CD4-positive, alpha-beta memory T cell (primary cell): ENCODE measurements at regions not wholly inside any gene's neighbourhood (a gene's known extent, or its start where the extent isn't known, plus 50 kb on each side); places are given as distances from the start of the nearest gene placed in this dataset.

ENCODE experiments used
- CTCF ChIA-PET: fragments of 350-600 bp; sonication (Branson Sonifier 250); formaldehyde crosslinking; loops from one replicate; lab custom pipeline; 2021; ENCODE audit warnings: inconsistent platforms; ENCODE audit not compliant: partially characterized antibody; lab: Charles Lee
- POLR2A ChIA-PET: fragments of 350-600 bp; sonication (Branson Sonifier 250); formaldehyde crosslinking; loops from one replicate; lab custom pipeline; 2021; ENCODE audit not compliant: partially characterized antibody; lab: Charles Lee
- DNase-seq, 5 donors: peaks; one replicate each; pipeline versions ENCODE4 v3.0.0 to v3.0.0-alpha.2; 2020 to 2022; ENCODE audit warnings: mixed read lengths in 1 of 5
- H3K27ac ChIP-seq: one replicate; pipeline ENCODE4 v1.7.0; 2013; ENCODE audit warnings: low read depth, low read length
- H3K27me3 ChIP-seq: 2 replicates; pipeline ENCODE4 v1.7.0; 2013; ENCODE audit warnings: mild to moderate bottlenecking, low read length, moderate library complexity; ENCODE audit not compliant: insufficient read depth
- H3K36me3 ChIP-seq: 2 replicates; pipeline ENCODE4 v1.7.0; 2013; ENCODE audit warnings: mild to moderate bottlenecking, low read length, moderate library complexity; ENCODE audit not compliant: insufficient read depth
- H3K4me1 ChIP-seq: 2 replicates; pipeline ENCODE4 v1.7.0; 2013; ENCODE audit warnings: mild to moderate bottlenecking, low read length, moderate library complexity; ENCODE audit not compliant: insufficient read depth
- H3K4me3 ChIP-seq, 2 donors: one replicate each; pipeline ENCODE4 v1.7.0; 2013; ENCODE audit warnings: low read length in 2 of 2, mild to moderate bottlenecking in 1 of 2
- H3K9me3 ChIP-seq, 2 donors: one replicate each; pipeline ENCODE4 v1.7.0; 2013; ENCODE audit warnings: low read length in 2 of 2, control low read depth in 1 of 2; ENCODE audit not compliant: control insufficient read depth in 1 of 2
- H3K27ac Mint-ChIP-seq, 7 donors: one replicate each; pipeline ENCODE4 v1.8.0; 2020 to 2021; ENCODE audit warnings: mixed read lengths in 7 of 7, mild to moderate bottlenecking in 6 of 7, inconsistent platforms in 3 of 7, moderate library complexity in 3 of 7
- H3K27me3 Mint-ChIP-seq, 2 donors: one replicate each; pipeline ENCODE4 v1.8.0; 2020 to 2021; ENCODE audit warnings: mixed read lengths in 2 of 2
- H3K36me3 Mint-ChIP-seq, 2 donors: one replicate each; pipeline ENCODE4 v1.8.0; 2020 to 2021; ENCODE audit warnings: mixed read lengths in 2 of 2, inconsistent platforms in 1 of 2, mild to moderate bottlenecking in 1 of 2
- H3K4me1 Mint-ChIP-seq, 4 donors: one replicate each; pipeline ENCODE4 v1.8.0; 2020 to 2021; ENCODE audit warnings: mixed read lengths in 4 of 4, mild to moderate bottlenecking in 1 of 4
- H3K4me3 Mint-ChIP-seq, 8 donors: one replicate each; pipeline ENCODE4 v1.8.0; 2020 to 2021; ENCODE audit warnings: mixed read lengths in 8 of 8, mild to moderate bottlenecking in 7 of 8, moderate library complexity in 6 of 8, inconsistent platforms in 3 of 8
- H3K9me3 Mint-ChIP-seq, 8 donors: one replicate each; pipeline ENCODE4 v1.8.0; 2020 to 2021; ENCODE audit warnings: mixed read lengths in 8 of 8, mild to moderate bottlenecking in 5 of 8, inconsistent platforms in 3 of 8, moderate library complexity in 1 of 8
- intact Hi-C: fragments of 100-400 bp; cut with micrococcal nuclease; formaldehyde crosslinking; loops from one replicate; pipeline ENCODE4 v1.15.1; 2023

DNA sequence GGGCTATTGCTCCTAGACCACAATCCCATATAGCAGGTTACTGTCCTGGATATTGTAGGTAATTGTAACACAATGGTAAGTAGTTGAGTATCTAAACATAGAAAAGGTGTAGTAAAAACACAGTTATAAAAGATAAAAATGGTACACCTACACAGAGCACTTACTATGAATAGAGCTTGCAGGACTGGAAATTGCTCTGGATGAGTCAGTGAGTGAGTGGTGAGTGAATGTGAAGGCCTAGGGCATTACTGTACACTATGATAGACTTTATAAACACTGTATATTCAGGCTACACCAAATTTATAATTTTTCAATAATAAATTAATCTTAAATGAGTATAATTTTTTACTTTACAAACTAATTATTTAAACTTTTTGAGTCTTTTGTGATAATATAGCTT, 425.7 kb downstream of the PABPC4L start:
- ChIA-PET CTCF (no interaction called here), POLR2A (no interaction called here)
- no peak overlapping the region for H3K27ac Mint-ChIP-seq
- Histone ChIP-seq H3K36me3 (no peaks in the 10 kb centered on the region), H3K4me3 (no peak overlapping the region), H3K9me3 (no peaks in the 10 kb centered on the region), H3K4me1 (no peaks in the 10 kb centered on the region), H3K27me3 (no peaks in the 10 kb centered on the region), H3K27ac (no peak overlapping the region)
- no peaks in the 10 kb centered on the region for H3K36me3 Mint-ChIP-seq
- no peaks in the 10 kb centered on the region for H3K4me1 Mint-ChIP-seq
- intact Hi-C loops, result no loop called here
- H3K4me3 Mint-ChIP-seq, result no peak overlapping the region
- no peak for DNase-seq
- H3K27me3 Mint-ChIP-seq, result no peaks in the 10 kb centered on the region
- peaks cover 0 to 14% (median 3%) of the 10 kb centered on the region in 8 donors for H3K9me3 Mint-ChIP-seq

DNA sequence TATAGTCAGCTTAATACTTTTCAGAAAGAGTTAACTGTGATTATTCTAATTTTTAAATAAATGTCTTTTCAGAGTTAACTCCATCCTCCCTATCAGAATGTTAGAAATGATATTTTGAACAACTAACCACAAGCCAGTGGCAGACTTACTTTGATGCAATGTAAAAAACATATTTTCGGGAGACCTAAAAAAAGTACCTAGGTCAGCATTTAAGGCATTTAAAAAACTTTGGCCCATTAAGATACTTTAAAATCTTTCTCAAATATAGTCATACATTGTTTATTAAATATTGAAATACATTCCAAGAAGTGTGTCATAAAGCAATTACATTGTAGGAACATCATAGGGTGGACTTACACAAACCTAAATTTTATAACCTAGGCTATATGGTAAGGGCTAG, 426.1 kb downstream of the PABPC4L start:
- H3K4me3 Mint-ChIP-seq, result no peak overlapping the region
- H3K4me1 Mint-ChIP-seq, result no peaks in the 10 kb centered on the region
- H3K9me3 ChIP-seq, result no peaks in the 10 kb centered on the region
- H3K4me1 ChIP-seq, result no peaks in the 10 kb centered on the region
- no peaks in the 10 kb centered on the region for H3K27me3 Mint-ChIP-seq
- H3K27me3 ChIP-seq, result no peaks in the 10 kb centered on the region
- ChIA-PET CTCF (no interaction called here), POLR2A (no interaction called here)
- H3K9me3 Mint-ChIP-seq, result peaks cover 0 to 18% (median 6%) of the 10 kb centered on the region in 8 donors
- no peaks in the 10 kb centered on the region for H3K36me3 ChIP-seq
- no peak overlapping the region for H3K27ac ChIP-seq
- DNase-seq, result no peak
- no peak overlapping the region for H3K4me3 ChIP-seq
- intact Hi-C loops, result no loop called here
- H3K36me3 Mint-ChIP-seq, result no peaks in the 10 kb centered on the region
- H3K27ac Mint-ChIP-seq, result no peak overlapping the region

DNA sequence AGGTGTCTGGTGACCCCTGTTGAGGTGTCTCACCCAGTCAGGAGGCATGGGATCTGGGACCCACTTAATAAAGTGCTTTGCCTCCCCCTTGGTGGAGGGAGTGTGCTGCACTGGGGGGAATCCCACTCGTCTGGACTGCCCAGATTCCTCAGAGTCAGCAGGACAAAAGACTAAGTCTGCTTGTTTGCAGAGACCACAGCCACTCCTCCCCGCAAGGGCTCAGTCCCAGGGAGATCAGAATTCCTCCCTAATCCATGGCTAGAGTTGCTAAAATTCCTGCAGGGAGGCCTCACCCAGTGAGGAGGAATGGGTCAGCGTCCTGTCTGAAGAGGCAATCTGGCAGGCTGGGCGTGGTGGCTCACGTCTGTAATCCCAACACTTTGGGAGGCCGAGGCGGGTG, 442.2 kb downstream of the PABPC4L start:
- peaks cover 0 to 18% (median 5%) of the 10 kb centered on the region in 8 donors for H3K9me3 Mint-ChIP-seq
- no peaks in the 10 kb centered on the region for H3K27me3 Mint-ChIP-seq
- H3K27me3 ChIP-seq, result no peaks in the 10 kb centered on the region
- CTCF ChIA-PET, result no interaction called here
- H3K4me1 Mint-ChIP-seq, result no peaks in the 10 kb centered on the region
- H3K4me3 Mint-ChIP-seq, result no peak overlapping the region
- no peak overlapping the region for H3K27ac Mint-ChIP-seq
- POLR2A ChIA-PET, result no interaction called here
- intact Hi-C loops, result no loop called here
- H3K27ac ChIP-seq, result no peak overlapping the region
- no peak overlapping the region for H3K4me3 ChIP-seq
- H3K36me3 ChIP-seq, result no peaks in the 10 kb centered on the region
- no peak for DNase-seq
- H3K4me1 ChIP-seq, result no peaks in the 10 kb centered on the region
- no peaks in the 10 kb centered on the region for H3K36me3 Mint-ChIP-seq
- H3K9me3 ChIP-seq, result no peaks in the 10 kb centered on the region

DNA sequence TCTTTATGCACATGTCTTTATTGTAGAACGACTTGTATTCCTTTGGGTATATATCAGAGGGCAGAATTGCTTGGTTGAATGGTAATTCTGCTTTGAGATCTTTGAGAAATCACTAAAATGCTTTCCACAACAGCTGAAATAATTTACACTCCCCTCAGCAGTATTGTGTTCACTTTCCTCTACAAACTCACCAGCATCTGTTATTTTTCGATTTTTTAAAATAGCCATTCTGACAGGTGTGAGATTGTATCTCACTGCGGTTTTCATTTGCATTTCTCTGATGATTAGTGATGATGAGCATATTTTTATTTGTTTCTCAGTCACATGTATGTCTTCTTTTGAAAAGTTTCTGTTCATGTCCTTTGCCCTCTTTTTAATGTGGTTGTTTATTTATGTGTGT, 459.8 kb downstream of the PABPC4L start:
- POLR2A ChIA-PET, result no interaction called here
- Mint-ChIP-seq H3K4me1 (no peaks in the 10 kb centered on the region), H3K4me3 (no peak overlapping the region), H3K36me3 (no peaks in the 10 kb centered on the region), H3K27ac (no peak overlapping the region), H3K9me3 (peaks cover 2 to 44% (median 13%) of the 10 kb centered on the region in 8 donors), H3K27me3 (no peaks in the 10 kb centered on the region)
- no peaks in the 10 kb centered on the region for H3K27me3 ChIP-seq
- H3K4me1 ChIP-seq, result no peaks in the 10 kb centered on the region
- CTCF ChIA-PET, result no interaction called here
- no peaks in the 10 kb centered on the region for H3K36me3 ChIP-seq
- peaks cover 0 to 4% of the 10 kb centered on the region in 2 donors for H3K9me3 ChIP-seq
- no peak overlapping the region for H3K4me3 ChIP-seq
- H3K27ac ChIP-seq, result no peak overlapping the region
- no peak for DNase-seq
- intact Hi-C loops, result no loop called here

DNA sequence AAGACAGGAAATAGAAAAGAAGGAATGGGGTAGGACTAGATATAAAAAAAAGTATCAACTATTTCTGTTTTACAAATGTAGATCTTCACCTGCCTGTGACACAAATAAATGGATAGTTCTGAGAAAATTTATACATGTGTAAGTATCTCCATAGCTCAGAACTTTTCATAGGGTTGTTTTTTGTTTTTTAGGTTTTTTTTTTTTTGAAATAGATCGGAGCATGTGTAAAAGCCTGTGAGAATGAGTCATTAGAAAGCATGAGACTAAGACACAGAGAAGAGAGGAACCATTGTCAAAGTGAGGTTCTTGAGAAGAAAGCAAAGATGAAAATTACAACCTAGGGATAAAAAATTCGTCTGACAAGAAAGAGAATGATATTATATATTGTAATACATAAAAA, 481.6 kb downstream of the PABPC4L start:
- H3K9me3 Mint-ChIP-seq, result peaks cover 0 to 15% (median 3%) of the 10 kb centered on the region in 8 donors
- Histone ChIP-seq H3K27me3 (no peaks in the 10 kb centered on the region), H3K4me3 (no peak overlapping the region), H3K36me3 (no peaks in the 10 kb centered on the region), H3K4me1 (no peaks in the 10 kb centered on the region), H3K27ac (no peak overlapping the region), H3K9me3 (no peaks in the 10 kb centered on the region)
- no peak overlapping the region for H3K27ac Mint-ChIP-seq
- intact Hi-C loops, result no loop called here
- H3K4me1 Mint-ChIP-seq, result no peaks in the 10 kb centered on the region
- H3K36me3 Mint-ChIP-seq, result no peaks in the 10 kb centered on the region
- ChIA-PET CTCF (no interaction called here), POLR2A (no interaction called here)
- DNase-seq, result no peak
- no peaks in the 10 kb centered on the region for H3K27me3 Mint-ChIP-seq
- no peak overlapping the region for H3K4me3 Mint-ChIP-seq

DNA sequence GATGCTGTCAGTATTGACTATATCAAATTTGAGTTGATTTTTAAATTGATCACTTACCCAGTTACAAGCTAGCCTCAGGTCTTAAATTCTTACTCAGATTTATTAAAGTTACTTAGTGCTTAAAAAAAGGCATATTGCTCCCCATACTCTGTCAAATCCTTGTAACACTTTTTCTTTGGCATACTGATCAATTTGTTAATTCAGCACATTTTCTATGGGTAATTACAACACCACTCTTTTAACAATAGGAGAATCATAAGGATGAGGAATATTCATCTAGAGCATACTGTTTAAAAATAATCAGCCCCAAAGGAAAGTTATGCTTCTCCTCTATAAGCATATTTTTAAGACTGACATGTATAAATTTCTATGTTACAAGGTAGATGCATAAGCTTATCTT, 482.5 kb downstream of the PABPC4L start:
- H3K27ac Mint-ChIP-seq, result no peak overlapping the region
- DNase-seq, result no peak
- POLR2A ChIA-PET, result no interaction called here
- H3K9me3 Mint-ChIP-seq, result peaks cover 0 to 15% (median 3%) of the 10 kb centered on the region in 8 donors
- H3K9me3 ChIP-seq, result no peaks in the 10 kb centered on the region
- no peaks in the 10 kb centered on the region for H3K36me3 Mint-ChIP-seq
- intact Hi-C loops, result no loop called here
- H3K27me3 ChIP-seq, result no peaks in the 10 kb centered on the region
- CTCF ChIA-PET, result no interaction called here
- H3K36me3 ChIP-seq, result no peaks in the 10 kb centered on the region
- no peaks in the 10 kb centered on the region for H3K27me3 Mint-ChIP-seq
- H3K4me1 ChIP-seq, result no peaks in the 10 kb centered on the region
- no peak overlapping the region for H3K4me3 ChIP-seq
- no peak overlapping the region for H3K27ac ChIP-seq
- H3K4me1 Mint-ChIP-seq, result no peaks in the 10 kb centered on the region
- H3K4me3 Mint-ChIP-seq, result no peak overlapping the region

DNA sequence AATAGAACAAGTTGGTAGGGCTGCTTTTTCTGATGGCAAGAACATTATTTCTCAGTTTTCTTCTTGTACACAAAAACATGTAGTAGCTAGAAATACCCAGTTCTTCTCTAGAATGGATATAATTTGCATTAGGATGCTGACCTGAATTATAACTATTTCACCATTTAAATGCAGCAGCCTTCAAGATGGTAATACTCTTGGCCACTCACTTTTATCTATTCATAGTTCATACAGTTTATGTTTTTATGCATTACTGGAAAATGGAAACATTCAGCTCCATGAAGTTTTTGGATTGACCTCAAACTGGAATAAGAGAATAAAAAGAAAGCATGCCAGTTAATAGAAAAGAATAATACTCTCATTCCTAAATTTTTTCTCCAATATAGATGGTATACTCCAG, 487.4 kb downstream of the PABPC4L start:
- H3K27ac Mint-ChIP-seq, result no peak overlapping the region
- no peak overlapping the region for H3K4me3 Mint-ChIP-seq
- no peak overlapping the region for H3K4me3 ChIP-seq
- no peaks in the 10 kb centered on the region for H3K36me3 ChIP-seq
- H3K27me3 Mint-ChIP-seq, result no peaks in the 10 kb centered on the region
- no peaks in the 10 kb centered on the region for H3K36me3 Mint-ChIP-seq
- no peaks in the 10 kb centered on the region for H3K4me1 ChIP-seq
- no peak overlapping the region for H3K27ac ChIP-seq
- POLR2A ChIA-PET, result no interaction called here
- H3K9me3 Mint-ChIP-seq, result peaks cover 0 to 12% (median 1%) of the 10 kb centered on the region in 8 donors
- intact Hi-C loops, result no loop called here
- no peaks in the 10 kb centered on the region for H3K27me3 ChIP-seq
- H3K9me3 ChIP-seq, result no peaks in the 10 kb centered on the region
- H3K4me1 Mint-ChIP-seq, result no peaks in the 10 kb centered on the region
- no peak for DNase-seq
- CTCF ChIA-PET, result no interaction called here

DNA sequence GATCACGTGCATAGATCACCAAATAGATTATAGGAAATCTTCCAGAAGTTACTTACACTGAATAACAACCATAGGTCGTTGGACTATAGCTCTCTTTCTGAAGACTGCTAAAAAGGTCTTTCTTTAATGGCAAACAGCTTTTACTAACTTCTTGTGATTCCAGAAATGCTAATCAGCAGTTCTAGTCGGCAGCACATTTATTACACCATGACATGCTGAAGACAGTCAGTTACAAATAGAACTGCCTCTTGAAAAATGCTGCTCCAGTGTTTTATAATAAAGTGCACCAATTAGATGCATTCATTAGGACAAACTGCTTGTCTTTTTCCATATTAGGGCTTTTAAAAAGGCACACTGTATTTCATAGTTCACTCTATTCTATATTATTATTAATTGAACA, 488.2 kb downstream of the PABPC4L start:
- ChIA-PET POLR2A (no interaction called here), CTCF (no interaction called here)
- H3K4me3 ChIP-seq, result no peak overlapping the region
- Mint-ChIP-seq H3K4me3 (no peak overlapping the region), H3K36me3 (no peaks in the 10 kb centered on the region), H3K27me3 (no peaks in the 10 kb centered on the region), H3K4me1 (no peaks in the 10 kb centered on the region), H3K9me3 (peaks cover 0 to 16% (median under 1%) of the 10 kb centered on the region in 8 donors), H3K27ac (no peak overlapping the region)
- no peak overlapping the region for H3K27ac ChIP-seq
- no peaks in the 10 kb centered on the region for H3K9me3 ChIP-seq
- no peaks in the 10 kb centered on the region for H3K27me3 ChIP-seq
- intact Hi-C loops, result no loop called here
- H3K36me3 ChIP-seq, result no peaks in the 10 kb centered on the region
- no peak for DNase-seq
- H3K4me1 ChIP-seq, result no peaks in the 10 kb centered on the region
